ENCODE measurements at regions not wholly inside any gene's neighbourhood (a gene's known extent, or its start where the extent isn't known, plus 50 kb on each side); places are given as distances from the start of the nearest gene placed in this dataset.

GRCh38 chr12:97672870-97673269 lies 210.3 kb downstream of the RMST start:
- TF ChIP-seq YY1 (IDR thresholded peaks at IDR 0.05; ENCODE audit: insufficient read depth, insufficient read length) = no peak
- no peak for TF ChIP-seq ZNF274 (IDR thresholded peaks at IDR 0.05; ENCODE audit: low read depth, low read length)
- no peak for TF ChIP-seq SUZ12 (IDR thresholded peaks at IDR 0.05; ENCODE audit: extremely low read depth, insufficient read depth, insufficient read length)

Data from NT2/D1 (cell line).